ENCODE measurements at regions not wholly inside any gene's neighbourhood (a gene's known extent, or its start where the extent isn't known, plus 50 kb on each side); places are given as distances from the start of the nearest gene placed in this dataset.

- no peak overlapping the region for H3K27ac ChIP-seq
- no peak overlapping the region for H3K4me3 ChIP-seq (ENCODE audit: low read depth, low read length)
- no peaks in the 10 kb centered on the region for H3K79me2 ChIP-seq
- no peaks in the 10 kb centered on the region for H3K27me3 ChIP-seq (ENCODE audit: control insufficient read depth, insufficient read depth, low read length)
- H3K9me3 ChIP-seq (ENCODE audit: control insufficient read depth, low read length), result no peaks in the 10 kb centered on the region
- no peaks in the 10 kb centered on the region for H3K4me1 ChIP-seq
- H3K4me2 ChIP-seq (ENCODE audit: low read length), result no peak overlapping the region
- H3K9ac ChIP-seq, result no peak overlapping the region
- no peaks in the 10 kb centered on the region for H3K36me3 ChIP-seq (ENCODE audit: control insufficient read depth, insufficient read depth, low read length)
- H2AFZ ChIP-seq, result no peak overlapping the region
- TF ChIP-seq CTCF (IDR thresholded peaks at IDR 0.05), result no peak
These were observed 51.6 kb upstream of the FMNL2 start for GRCh38 chr2:152283392-152283791.

- Histone ChIP-seq H3K27ac (no peak overlapping the region), H2AFZ (no peak overlapping the region), H3K4me1 (no peaks in the 10 kb centered on the region), H3K9me3 (ENCODE audit: control insufficient read depth, low read length) (no peaks in the 10 kb centered on the region), H3K27me3 (ENCODE audit: control insufficient read depth, insufficient read depth, low read length) (no peaks in the 10 kb centered on the region), H3K36me3 (ENCODE audit: control insufficient read depth, insufficient read depth, low read length) (no peaks in the 10 kb centered on the region), H3K79me2 (no peaks in the 10 kb centered on the region), H3K4me2 (ENCODE audit: low read length) (no peak overlapping the region), H3K9ac (no peak overlapping the region), H3K4me3 (ENCODE audit: low read depth, low read length) (no peak overlapping the region)
- no peak for TF ChIP-seq CTCF (IDR thresholded peaks at IDR 0.05)
These were observed 50.6 kb upstream of the FMNL2 start for GRCh38 chr2:152284398-152284797.
